HepG2 (cell line): ENCODE measurements at regions not wholly inside any gene's neighbourhood (a gene's known extent, or its start where the extent isn't known, plus 50 kb on each side); places are given as distances from the start of the nearest gene placed in this dataset.

ENCODE experiments used
- HCFC1 ChIP-seq: fragments of 150-350 bp; IDR thresholded peaks from 2 replicates; pipeline ENCODE4 v1.6.1; 2014; ENCODE audit warnings: low read depth, low read length
- HMGA1 ChIP-seq: sonication (generic); formaldehyde crosslinking; conservative IDR thresholded peaks from 2 replicates; pipeline ENCODE4 v1.4.0; 2020; ENCODE audit warnings: missing genetic modification reagents
- IKZF1 ChIP-seq: fragments of 450-650 bp; IDR thresholded peaks from 2 replicates; pipeline ENCODE4 v1.7.1; 2016
- KDM4B ChIP-seq: sonication (generic); formaldehyde crosslinking; IDR thresholded peaks from 2 replicates; pipeline ENCODE4 v1.4.0; 2020; ENCODE audit warnings: missing genetic modification reagents
- MAZ ChIP-seq, 2 experiments: sonication (generic) in 1 of 2; formaldehyde crosslinking in 1 of 2; IDR thresholded peaks; 2 replicates each; pipeline versions ENCODE4 v1.5.0 to v1.6.1; 2012 to 2020; ENCODE audit warnings: low read depth in 2 of 2, mild to moderate bottlenecking in 2 of 2, borderline replicate concordance in 1 of 2, improper control_type of control experiment in 1 of 2, low read length in 1 of 2, missing genetic modification reagents in 1 of 2, moderate library complexity in 1 of 2
- NFE2L2 ChIP-seq: fragments of 150-350 bp; IDR thresholded peaks from 2 replicates; pipeline ENCODE4 v1.6.1; 2014; ENCODE audit warnings: low read length
- NR2F6 ChIP-seq, 2 experiments: IDR thresholded peaks; 2 replicates each; pipeline ENCODE4 v1.6.1; 2016; ENCODE audit warnings: antibody characterized with exemption in 1 of 2, mild to moderate bottlenecking in 1 of 2
- PCBP1 ChIP-seq: fragments of 200-400 bp; formaldehyde crosslinking; IDR thresholded peaks from 2 replicates; pipeline ENCODE4 v1.6.1; 2017; ENCODE audit warnings: mild to moderate bottlenecking, low read depth, low read length, borderline replicate concordance
- PLRG1 ChIP-seq: fragments of 450-650 bp; conservative IDR thresholded peaks from 2 replicates; pipeline ENCODE4 v1.6.1; 2016
- PTBP1 ChIP-seq: fragments of 200-400 bp; formaldehyde crosslinking; IDR thresholded peaks from 2 replicates; pipeline ENCODE4 v1.6.1; 2018; ENCODE audit warnings: low read length, low read depth; ENCODE audit not compliant: poor library complexity, severe bottlenecking
- SALL2 ChIP-seq: sonication (generic); formaldehyde crosslinking; IDR thresholded peaks from 2 replicates; pipeline ENCODE4 v1.8.1; 2023; ENCODE audit warnings: mild to moderate bottlenecking, missing genetic modification reagents, inconsistent platforms
- ZFX ChIP-seq: sonication (generic); formaldehyde crosslinking; IDR thresholded peaks from 2 replicates; pipeline ENCODE4 v1.4.0; 2020; ENCODE audit warnings: mild to moderate bottlenecking, low read depth, missing genetic modification reagents, moderate library complexity
- ZNF333 ChIP-seq: sonication (generic); formaldehyde crosslinking; IDR thresholded peaks from 2 replicates; pipeline ENCODE4 v1.4.0; 2020; ENCODE audit warnings: mild to moderate bottlenecking, missing genetic modification reagents, borderline replicate concordance
- TF ChIP-seq, protein P1 (sequence below): sonication (generic); formaldehyde crosslinking; conservative IDR thresholded peaks from 2 replicates; pipeline ENCODE4 v1.4.0; 2020; ENCODE audit warnings: missing genetic modification reagents
- TF ChIP-seq, protein P2 (sequence below): sonication (generic); formaldehyde crosslinking; IDR thresholded peaks from 2 replicates; pipeline ENCODE4 v1.8.0; 2023; ENCODE audit warnings: mild to moderate bottlenecking, missing genetic modification reagents
- TF ChIP-seq, protein P3 (sequence below): sonication (generic); formaldehyde crosslinking; IDR thresholded peaks from 2 replicates; pipeline ENCODE4 v1.5.0; 2020; ENCODE audit warnings: mild to moderate bottlenecking, missing genetic modification reagents
- TF ChIP-seq, protein P4 (sequence below): sonication (generic); formaldehyde crosslinking; IDR thresholded peaks from 2 replicates; pipeline ENCODE4 v1.5.1; 2020; ENCODE audit warnings: missing genetic modification reagents, mild to moderate bottlenecking, borderline replicate concordance
- TF ChIP-seq, protein P5 (sequence below), 2 experiments: fragments of 450-650 bp in 1 of 2; sonication (generic) in 1 of 2; formaldehyde crosslinking; IDR thresholded peaks; 2 replicates each; pipeline versions ENCODE4 v1.5.0 to v1.8.0; 2020 to 2022; ENCODE audit warnings: mild to moderate bottlenecking in 1 of 2, missing genetic modification reagents in 1 of 2

DNA sequence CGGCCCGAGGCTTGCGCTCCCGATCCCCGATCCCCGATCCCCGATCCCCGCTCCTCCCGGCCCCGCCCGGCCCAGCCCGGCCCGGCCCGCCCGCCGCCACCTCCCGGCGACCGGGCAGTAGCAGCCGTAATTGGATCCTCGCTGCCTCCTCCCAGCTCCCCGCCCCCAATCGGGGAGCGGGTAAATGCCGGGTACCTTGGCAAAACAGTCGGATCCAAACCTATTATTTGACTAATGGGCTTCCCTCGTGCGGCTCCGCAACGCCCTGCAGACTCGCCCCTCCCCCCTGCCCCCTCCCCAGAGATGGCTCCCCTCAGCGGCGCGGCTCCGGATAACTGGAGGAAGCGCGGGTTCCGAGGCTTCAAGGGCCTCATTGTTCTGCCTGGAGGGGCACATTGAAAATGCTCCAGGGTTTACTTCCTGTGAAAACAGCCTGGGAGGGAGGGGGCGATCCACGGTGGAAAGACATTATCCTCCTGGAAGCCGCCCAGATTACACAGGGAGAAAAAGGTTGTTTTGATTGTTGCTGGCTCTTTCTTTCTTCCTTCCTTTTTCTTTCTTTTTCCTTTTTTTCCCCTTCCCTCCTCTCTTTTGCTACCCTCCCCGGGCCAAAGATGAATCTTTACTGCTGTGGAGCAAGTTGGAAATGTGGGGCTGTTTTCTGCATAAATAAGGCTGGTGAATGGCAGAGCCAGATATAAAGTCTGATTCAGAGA is 94.7 kb upstream of the ZMIZ1 start (continued):
- TF ChIP-seq, protein P1, sequence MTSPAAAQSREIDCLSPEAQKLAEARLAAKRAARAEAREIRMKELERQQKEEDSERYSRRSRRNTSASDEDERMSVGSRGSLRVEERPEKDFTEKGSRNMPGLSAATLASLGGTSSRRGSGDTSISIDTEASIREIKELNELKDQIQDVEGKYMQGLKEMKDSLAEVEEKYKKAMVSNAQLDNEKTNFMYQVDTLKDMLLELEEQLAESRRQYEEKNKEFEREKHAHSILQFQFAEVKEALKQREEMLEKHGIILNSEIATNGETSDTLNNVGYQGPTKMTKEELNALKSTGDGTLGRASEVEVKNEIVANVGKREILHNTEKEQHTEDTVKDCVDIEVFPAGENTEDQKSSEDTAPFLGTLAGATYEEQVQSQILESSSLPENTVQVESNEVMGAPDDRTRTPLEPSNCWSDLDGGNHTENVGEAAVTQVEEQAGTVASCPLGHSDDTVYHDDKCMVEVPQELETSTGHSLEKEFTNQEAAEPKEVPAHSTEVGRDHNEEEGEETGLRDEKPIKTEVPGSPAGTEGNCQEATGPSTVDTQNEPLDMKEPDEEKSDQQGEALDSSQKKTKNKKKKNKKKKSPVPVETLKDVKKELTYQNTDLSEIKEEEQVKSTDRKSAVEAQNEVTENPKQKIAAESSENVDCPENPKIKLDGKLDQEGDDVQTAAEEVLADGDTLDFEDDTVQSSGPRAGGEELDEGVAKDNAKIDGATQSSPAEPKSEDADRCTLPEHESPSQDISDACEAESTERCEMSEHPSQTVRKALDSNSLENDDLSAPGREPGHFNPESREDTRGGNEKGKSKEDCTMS (CRISPR knock-in tag): no peak
- TF ChIP-seq KDM4B (CRISPR knock-in tag): no peak
- no peak for TF ChIP-seq HMGA1 (CRISPR knock-in tag)
- TF ChIP-seq, protein P2, sequence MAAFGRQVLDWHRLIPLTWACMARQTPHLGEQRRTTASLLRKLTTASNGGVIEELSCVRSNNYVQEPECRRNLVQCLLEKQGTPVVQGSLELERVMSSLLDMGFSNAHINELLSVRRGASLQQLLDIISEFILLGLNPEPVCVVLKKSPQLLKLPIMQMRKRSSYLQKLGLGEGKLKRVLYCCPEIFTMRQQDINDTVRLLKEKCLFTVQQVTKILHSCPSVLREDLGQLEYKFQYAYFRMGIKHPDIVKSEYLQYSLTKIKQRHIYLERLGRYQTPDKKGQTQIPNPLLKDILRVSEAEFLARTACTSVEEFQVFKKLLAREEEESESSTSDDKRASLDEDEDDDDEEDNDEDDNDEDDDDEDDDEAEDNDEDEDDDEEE (CRISPR knock-in tag): no peak; the same call in 1 of the 2 replicates
- no peak for TF ChIP-seq ZNF333 (CRISPR knock-in tag)
- no peak for TF ChIP-seq PTBP1
- TF ChIP-seq, protein P3, sequence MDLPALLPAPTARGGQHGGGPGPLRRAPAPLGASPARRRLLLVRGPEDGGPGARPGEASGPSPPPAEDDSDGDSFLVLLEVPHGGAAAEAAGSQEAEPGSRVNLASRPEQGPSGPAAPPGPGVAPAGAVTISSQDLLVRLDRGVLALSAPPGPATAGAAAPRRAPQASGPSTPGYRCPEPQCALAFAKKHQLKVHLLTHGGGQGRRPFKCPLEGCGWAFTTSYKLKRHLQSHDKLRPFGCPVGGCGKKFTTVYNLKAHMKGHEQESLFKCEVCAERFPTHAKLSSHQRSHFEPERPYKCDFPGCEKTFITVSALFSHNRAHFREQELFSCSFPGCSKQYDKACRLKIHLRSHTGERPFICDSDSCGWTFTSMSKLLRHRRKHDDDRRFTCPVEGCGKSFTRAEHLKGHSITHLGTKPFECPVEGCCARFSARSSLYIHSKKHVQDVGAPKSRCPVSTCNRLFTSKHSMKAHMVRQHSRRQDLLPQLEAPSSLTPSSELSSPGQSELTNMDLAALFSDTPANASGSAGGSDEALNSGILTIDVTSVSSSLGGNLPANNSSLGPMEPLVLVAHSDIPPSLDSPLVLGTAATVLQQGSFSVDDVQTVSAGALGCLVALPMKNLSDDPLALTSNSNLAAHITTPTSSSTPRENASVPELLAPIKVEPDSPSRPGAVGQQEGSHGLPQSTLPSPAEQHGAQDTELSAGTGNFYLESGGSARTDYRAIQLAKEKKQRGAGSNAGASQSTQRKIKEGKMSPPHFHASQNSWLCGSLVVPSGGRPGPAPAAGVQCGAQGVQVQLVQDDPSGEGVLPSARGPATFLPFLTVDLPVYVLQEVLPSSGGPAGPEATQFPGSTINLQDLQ (CRISPR knock-in tag): no peak
- 0 out of 2 replicates have a peak, but pooled peaks have one; percentile 9 for TF ChIP-seq NR2F6 (IDR thresholded peaks at IDR 0.05)
- no peak; the same call in 1 of the 2 replicates for TF ChIP-seq NR2F6 (CRISPR knock-in tag; IDR thresholded peaks at IDR 0.05)
- TF ChIP-seq, protein P4, sequence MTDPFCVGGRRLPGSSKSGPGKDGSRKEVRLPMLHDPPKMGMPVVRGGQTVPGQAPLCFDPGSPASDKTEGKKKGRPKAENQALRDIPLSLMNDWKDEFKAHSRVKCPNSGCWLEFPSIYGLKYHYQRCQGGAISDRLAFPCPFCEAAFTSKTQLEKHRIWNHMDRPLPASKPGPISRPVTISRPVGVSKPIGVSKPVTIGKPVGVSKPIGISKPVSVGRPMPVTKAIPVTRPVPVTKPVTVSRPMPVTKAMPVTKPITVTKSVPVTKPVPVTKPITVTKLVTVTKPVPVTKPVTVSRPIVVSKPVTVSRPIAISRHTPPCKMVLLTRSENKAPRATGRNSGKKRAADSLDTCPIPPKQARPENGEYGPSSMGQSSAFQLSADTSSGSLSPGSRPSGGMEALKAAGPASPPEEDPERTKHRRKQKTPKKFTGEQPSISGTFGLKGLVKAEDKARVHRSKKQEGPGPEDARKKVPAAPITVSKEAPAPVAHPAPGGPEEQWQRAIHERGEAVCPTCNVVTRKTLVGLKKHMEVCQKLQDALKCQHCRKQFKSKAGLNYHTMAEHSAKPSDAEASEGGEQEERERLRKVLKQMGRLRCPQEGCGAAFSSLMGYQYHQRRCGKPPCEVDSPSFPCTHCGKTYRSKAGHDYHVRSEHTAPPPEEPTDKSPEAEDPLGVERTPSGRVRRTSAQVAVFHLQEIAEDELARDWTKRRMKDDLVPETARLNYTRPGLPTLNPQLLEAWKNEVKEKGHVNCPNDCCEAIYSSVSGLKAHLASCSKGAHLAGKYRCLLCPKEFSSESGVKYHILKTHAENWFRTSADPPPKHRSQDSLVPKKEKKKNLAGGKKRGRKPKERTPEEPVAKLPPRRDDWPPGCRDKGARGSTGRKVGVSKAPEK (CRISPR knock-in tag): no peak
- TF ChIP-seq SALL2 (CRISPR knock-in tag): peak; percentile 26; the same call in 1 of the 2 replicates
- TF ChIP-seq MAZ (IDR thresholded peaks at IDR 0.05; ENCODE audit: borderline replicate concordance, low read depth, low read length): peak; percentile 50; the same call in 1 of the 2 replicates
- TF ChIP-seq MAZ (CRISPR knock-in tag; IDR thresholded peaks at IDR 0.05; ENCODE audit: low read depth): peak; percentile 13; the same call in 1 of the 2 replicates
- TF ChIP-seq PCBP1: no peak
- TF ChIP-seq, protein P5, sequence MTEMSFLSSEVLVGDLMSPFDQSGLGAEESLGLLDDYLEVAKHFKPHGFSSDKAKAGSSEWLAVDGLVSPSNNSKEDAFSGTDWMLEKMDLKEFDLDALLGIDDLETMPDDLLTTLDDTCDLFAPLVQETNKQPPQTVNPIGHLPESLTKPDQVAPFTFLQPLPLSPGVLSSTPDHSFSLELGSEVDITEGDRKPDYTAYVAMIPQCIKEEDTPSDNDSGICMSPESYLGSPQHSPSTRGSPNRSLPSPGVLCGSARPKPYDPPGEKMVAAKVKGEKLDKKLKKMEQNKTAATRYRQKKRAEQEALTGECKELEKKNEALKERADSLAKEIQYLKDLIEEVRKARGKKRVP (CRISPR knock-in tag; IDR thresholded peaks at IDR 0.05): no peak
- no peak for TF ChIP-seq PLRG1
- no peak for TF ChIP-seq NFE2L2
- TF ChIP-seq HCFC1: no peak
- no peak for TF ChIP-seq ZFX (CRISPR knock-in tag)
- no peak for TF ChIP-seq IKZF1
